Epithelial cell of proximal tubule (primary cell): ENCODE measurements at regions not wholly inside any gene's neighbourhood (a gene's known extent, or its start where the extent isn't known, plus 50 kb on each side); places are given as distances from the start of the nearest gene placed in this dataset.

Experiments used
- DNase-seq: peaks from one replicate; pipeline ENCODE4 v3.0.0-alpha.2; 2011; ENCODE audit warnings: low read depth
- H3K4me3 ChIP-seq: 2 replicates; pipeline ENCODE4 v1.5.1; 2011; ENCODE audit warnings: low read depth, mild to moderate bottlenecking, low read length
- TF ChIP-seq, protein P1 (sequence below): conservative IDR thresholded peaks from 2 replicates; pipeline ENCODE4 v1.5.1; 2012; ENCODE audit warnings: low read depth, mild to moderate bottlenecking, low read length

GRCh38 chr13:39913928-39914327 lies 258.5 kb downstream of the COG6 start:
- TF ChIP-seq, protein P1, sequence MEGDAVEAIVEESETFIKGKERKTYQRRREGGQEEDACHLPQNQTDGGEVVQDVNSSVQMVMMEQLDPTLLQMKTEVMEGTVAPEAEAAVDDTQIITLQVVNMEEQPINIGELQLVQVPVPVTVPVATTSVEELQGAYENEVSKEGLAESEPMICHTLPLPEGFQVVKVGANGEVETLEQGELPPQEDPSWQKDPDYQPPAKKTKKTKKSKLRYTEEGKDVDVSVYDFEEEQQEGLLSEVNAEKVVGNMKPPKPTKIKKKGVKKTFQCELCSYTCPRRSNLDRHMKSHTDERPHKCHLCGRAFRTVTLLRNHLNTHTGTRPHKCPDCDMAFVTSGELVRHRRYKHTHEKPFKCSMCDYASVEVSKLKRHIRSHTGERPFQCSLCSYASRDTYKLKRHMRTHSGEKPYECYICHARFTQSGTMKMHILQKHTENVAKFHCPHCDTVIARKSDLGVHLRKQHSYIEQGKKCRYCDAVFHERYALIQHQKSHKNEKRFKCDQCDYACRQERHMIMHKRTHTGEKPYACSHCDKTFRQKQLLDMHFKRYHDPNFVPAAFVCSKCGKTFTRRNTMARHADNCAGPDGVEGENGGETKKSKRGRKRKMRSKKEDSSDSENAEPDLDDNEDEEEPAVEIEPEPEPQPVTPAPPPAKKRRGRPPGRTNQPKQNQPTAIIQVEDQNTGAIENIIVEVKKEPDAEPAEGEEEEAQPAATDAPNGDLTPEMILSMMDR = no peak
- DNase-seq = no peak
- H3K4me3 ChIP-seq = no peak overlapping the region

- no peak for DNase-seq
- TF ChIP-seq, protein P1 = no peak
- no peak overlapping the region for H3K4me3 ChIP-seq
These were observed 260.0 kb downstream of the COG6 start for GRCh38 chr13:39915418-39915817.

GRCh38 chr13:39916330-39916729 lies 260.9 kb downstream of the COG6 start:
- DNase-seq = no peak
- TF ChIP-seq, protein P1 = no peak
- H3K4me3 ChIP-seq = no peak overlapping the region

- DNase-seq = no peak
- TF ChIP-seq, protein P1 = no peak
- no peak overlapping the region for H3K4me3 ChIP-seq
These were observed 263.3 kb downstream of the COG6 start for GRCh38 chr13:39918620-39919236.

DNA sequence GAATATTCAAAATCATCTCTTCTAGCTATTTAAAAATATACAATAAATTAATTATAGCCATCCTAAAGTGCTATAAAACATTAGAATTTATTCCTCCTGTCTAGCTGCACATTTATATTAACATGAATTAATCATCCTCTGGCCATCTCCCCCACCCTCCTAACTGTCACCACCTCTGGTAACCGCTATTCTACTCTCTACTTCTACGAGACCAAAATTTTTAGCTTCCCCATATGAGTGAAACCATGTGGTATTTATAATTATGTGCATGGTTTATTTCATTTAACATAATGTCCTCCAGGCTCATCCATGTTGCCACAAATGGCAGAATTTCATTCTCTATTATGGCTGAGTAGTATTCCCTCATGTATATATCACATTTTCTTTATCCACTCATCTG lies 265.2 kb downstream of the COG6 start:
- DNase-seq = no peak
- no peak overlapping the region for H3K4me3 ChIP-seq
- TF ChIP-seq, protein P1 = no peak

- DNase-seq = no peak
- no peak overlapping the region for H3K4me3 ChIP-seq
- TF ChIP-seq, protein P1 = no peak
These were observed 270.9 kb downstream of the COG6 start for GRCh38 chr13:39926345-39926744.

GRCh38 chr13:39928261-39928660 lies 272.8 kb downstream of the COG6 start:
- DNase-seq = no peak
- no peak overlapping the region for H3K4me3 ChIP-seq
- TF ChIP-seq, protein P1 = no peak
